HEK293 (cell line): ENCODE measurements at regions not wholly inside any gene's neighbourhood (a gene's known extent, or its start where the extent isn't known, plus 50 kb on each side); places are given as distances from the start of the nearest gene placed in this dataset.

Experiments used
- CTCF ChIA-PET: fragments of 350-600 bp; formaldehyde crosslinking; extraction: SDS; loops from one replicate; lab custom pipeline; 2021; ENCODE audit warnings: antibody characterized with exemption; lab: Yijun Ruan, JAX
- POLR2A ChIA-PET: fragments of 300-600 bp; formaldehyde crosslinking; extraction: SDS; loops from one replicate; lab custom pipeline; 2020; ENCODE audit warnings: antibody characterized with exemption, inconsistent platforms; lab: Yijun Ruan, JAX
- H3K27ac ChIP-seq: fragments of 200-500 bp; sonication (Bioruptor generic); 2 replicates; pipeline ENCODE4 v1.5.1; 2014; ENCODE audit warnings: low read depth, low read length, control low read depth, inconsistent platforms; ENCODE audit errors: extremely low read depth
- H3K36me3 ChIP-seq, 2 experiments: fragments of 200-500 bp in 1 of 2; sonication (Bioruptor generic) in 1 of 2; 1 replicate in 1 of 2; 2 replicates in 1 of 2; pipeline ENCODE4 v1.5.1; 2014 to 2017; ENCODE audit warnings: inconsistent platforms in 2 of 2, low read length in 2 of 2; ENCODE audit not compliant: control insufficient read depth in 2 of 2, insufficient read depth in 1 of 2
- H3K4me1 ChIP-seq: fragments of 200-500 bp; sonication (Bioruptor generic); 2 replicates; pipeline ENCODE4 v1.5.1; 2014; ENCODE audit warnings: mild to moderate bottlenecking, low read length, inconsistent platforms; ENCODE audit not compliant: control insufficient read depth, insufficient read depth
- H3K4me3 ChIP-seq: 2 replicates; pipeline ENCODE4 v1.5.1; 2011; ENCODE audit warnings: low read depth, mild to moderate bottlenecking, control low read depth, low read length, moderate library complexity
- H3K9me3 ChIP-seq: fragments of 200-500 bp; sonication (Bioruptor generic); 2 replicates; pipeline ENCODE4 v1.5.1; 2014; ENCODE audit warnings: low read depth, low read length, inconsistent platforms; ENCODE audit not compliant: control insufficient read depth, insufficient read depth
- KLF10 ChIP-seq: fragments of 450-650 bp; IDR thresholded peaks from 2 replicates; pipeline ENCODE4 v1.5.1; 2018; ENCODE audit warnings: missing biosample characterization, mild to moderate bottlenecking, missing genetic modification characterization
- REST ChIP-seq: fragments of 450-650 bp; formaldehyde crosslinking; IDR thresholded peaks from 2 replicates; pipeline ENCODE4 v1.5.1; 2016; ENCODE audit warnings: missing biosample characterization, missing genetic modification characterization
- SETDB1 ChIP-seq: IDR thresholded peaks from one replicate; pipeline ENCODE4 v1.6.1; 2017; ENCODE audit warnings: mild to moderate bottlenecking, low read length, moderate library complexity, mixed read lengths; ENCODE audit not compliant: insufficient read length
- ZBTB1 ChIP-seq: fragments of 450-650 bp; formaldehyde crosslinking; IDR thresholded peaks from 2 replicates; pipeline ENCODE4 v1.5.1; 2016; ENCODE audit warnings: missing biosample characterization, missing genetic modification characterization
- ZBTB11 ChIP-seq: fragments of 450-650 bp; formaldehyde crosslinking; conservative IDR thresholded peaks from 2 replicates; pipeline ENCODE4 v1.5.1; 2016; ENCODE audit warnings: low read depth, missing biosample characterization, missing genetic modification characterization
- ZBTB26 ChIP-seq: fragments of 450-650 bp; formaldehyde crosslinking; optimal IDR thresholded peaks from 2 replicates; pipeline ENCODE3; 2016; ENCODE audit warnings: missing biosample characterization, mild to moderate bottlenecking, missing genetic modification characterization
- ZFP37 ChIP-seq: fragments of 450-650 bp; formaldehyde crosslinking; IDR thresholded peaks from 2 replicates; pipeline ENCODE4 v1.5.1; 2016; ENCODE audit warnings: missing biosample characterization, missing genetic modification characterization
- ZNF132 ChIP-seq: fragments of 450-650 bp; formaldehyde crosslinking; IDR thresholded peaks from 2 replicates; pipeline ENCODE4 v1.5.1; 2017; ENCODE audit warnings: missing biosample characterization, missing genetic modification characterization, borderline replicate concordance
- ZNF138 ChIP-seq: fragments of 450-650 bp; formaldehyde crosslinking; IDR thresholded peaks from 2 replicates; pipeline ENCODE4 v1.5.1; 2016; ENCODE audit warnings: missing biosample characterization, missing genetic modification characterization, borderline replicate concordance
- ZNF146 ChIP-seq: fragments of 450-650 bp; formaldehyde crosslinking; IDR thresholded peaks from 2 replicates; pipeline ENCODE4 v1.5.1; 2016; ENCODE audit warnings: missing biosample characterization, missing genetic modification characterization
- ZNF362 ChIP-seq: fragments of 450-650 bp; formaldehyde crosslinking; IDR thresholded peaks from 2 replicates; pipeline ENCODE4 v1.5.1; 2016; ENCODE audit warnings: missing biosample characterization, missing genetic modification characterization
- ZNF549 ChIP-seq: fragments of 450-650 bp; IDR thresholded peaks from 2 replicates; pipeline ENCODE4 v1.5.1; 2018; ENCODE audit warnings: missing biosample characterization, missing genetic modification characterization, mild to moderate bottlenecking, inconsistent platforms, moderate library complexity
- ZNF571 ChIP-seq: fragments of 450-650 bp; formaldehyde crosslinking; IDR thresholded peaks from 2 replicates; pipeline ENCODE4 v1.5.0; 2017; ENCODE audit warnings: missing biosample characterization, missing genetic modification characterization
- ZNF658 ChIP-seq: fragments of 450-650 bp; formaldehyde crosslinking; IDR thresholded peaks from 2 replicates; pipeline ENCODE4; 2016; ENCODE audit warnings: missing biosample characterization, missing genetic modification characterization
- ZNF670 ChIP-seq: fragments of 450-650 bp; formaldehyde crosslinking; IDR thresholded peaks from 2 replicates; pipeline ENCODE4 v1.5.1; 2016; ENCODE audit warnings: missing biosample characterization, missing genetic modification characterization, low read depth
- ZNF707 ChIP-seq: fragments of 450-650 bp; formaldehyde crosslinking; IDR thresholded peaks from 2 replicates; pipeline ENCODE4 v1.5.1; 2016; ENCODE audit warnings: missing biosample characterization, missing genetic modification characterization
- ZNF785 ChIP-seq: fragments of 450-650 bp; formaldehyde crosslinking; IDR thresholded peaks from 2 replicates; pipeline ENCODE4 v1.5.1; 2016; ENCODE audit warnings: missing biosample characterization, missing genetic modification characterization
- TF ChIP-seq, protein P1 (sequence below): fragments of 450-650 bp; formaldehyde crosslinking; IDR thresholded peaks from 2 replicates; pipeline ENCODE4 v1.5.1; 2016; ENCODE audit warnings: missing biosample characterization, missing genetic modification characterization
- TF ChIP-seq, protein P2 (sequence below): fragments of 450-650 bp; formaldehyde crosslinking; IDR thresholded peaks from 2 replicates; pipeline ENCODE4 v1.5.0; 2017; ENCODE audit warnings: missing biosample characterization, missing genetic modification characterization, borderline replicate concordance

DNA sequence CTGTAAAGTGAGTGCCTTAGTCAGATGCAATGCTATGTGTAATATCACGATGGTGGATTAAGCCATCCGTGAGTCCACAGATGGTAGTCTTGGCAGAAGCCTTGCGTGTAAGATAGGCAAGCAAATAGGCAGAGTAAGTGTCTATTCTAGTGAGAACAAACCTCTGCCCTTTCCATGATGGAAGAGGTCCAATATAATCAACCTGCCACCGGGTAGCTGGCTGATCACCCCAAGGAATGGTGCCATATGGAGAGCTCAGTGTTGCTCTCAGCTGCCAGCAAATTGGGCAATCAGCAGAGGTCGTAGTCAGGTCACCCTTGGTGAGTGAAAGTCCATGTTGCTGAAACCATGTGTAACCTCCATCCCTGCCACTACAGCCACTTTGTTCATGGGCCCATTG lies 371.2 kb upstream of the LRFN5 start (continued):
- TF ChIP-seq ZBTB11 (tag by site-specific recombination) (no peak), ZNF549 (tag by site-specific recombination) (no peak), ZNF707 (tag by site-specific recombination) (no peak), ZNF658 (tag by site-specific recombination) (no peak), ZNF132 (tag by site-specific recombination) (no peak), ZNF362 (no peak)

DNA sequence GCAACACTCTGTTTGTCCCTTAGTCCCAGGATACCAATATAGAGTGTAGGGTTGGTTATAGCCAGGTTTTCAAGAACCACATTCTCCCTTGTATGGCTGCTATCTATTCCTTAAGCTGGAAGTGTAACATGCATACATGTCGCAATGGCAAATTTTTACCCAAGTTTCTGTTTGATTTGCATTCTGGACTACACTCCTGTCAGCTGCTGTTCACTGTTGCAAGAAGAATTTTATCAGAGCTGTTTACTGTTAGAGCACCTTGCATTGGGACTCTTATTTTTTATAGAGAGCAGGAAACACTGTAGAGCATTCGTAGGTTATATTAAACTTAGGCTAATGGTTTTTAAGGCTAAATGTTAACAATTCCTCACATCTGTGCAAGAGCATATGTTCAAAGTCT lies 376.0 kb upstream of the LRFN5 start:
- no peak overlapping the region for H3K4me3 ChIP-seq
- POLR2A ChIA-PET, result no interaction called here
- H3K9me3 ChIP-seq, result no peaks in the 10 kb centered on the region
- no peaks in the 10 kb centered on the region for H3K36me3 ChIP-seq
- no peak overlapping the region for H3K27ac ChIP-seq
- CTCF ChIA-PET, result no interaction called here
- H3K4me1 ChIP-seq, result no peaks in the 10 kb centered on the region
- TF ChIP-seq ZBTB26 (tag by site-specific recombination), result no peak
- TF ChIP-seq KLF10 (tag by site-specific recombination), result no peak
- TF ChIP-seq ZNF138, result no peak

GRCh38 chr14:41229824-41230223 lies 376.9 kb upstream of the LRFN5 start:
- Histone ChIP-seq H3K27ac (no peak overlapping the region), H3K9me3 (no peaks in the 10 kb centered on the region), H3K4me1 (no peaks in the 10 kb centered on the region), H3K36me3 (no peaks in the 10 kb centered on the region), H3K4me3 (no peak overlapping the region)
- ChIA-PET POLR2A (no interaction called here), CTCF (no interaction called here)
- TF ChIP-seq, protein P1, sequence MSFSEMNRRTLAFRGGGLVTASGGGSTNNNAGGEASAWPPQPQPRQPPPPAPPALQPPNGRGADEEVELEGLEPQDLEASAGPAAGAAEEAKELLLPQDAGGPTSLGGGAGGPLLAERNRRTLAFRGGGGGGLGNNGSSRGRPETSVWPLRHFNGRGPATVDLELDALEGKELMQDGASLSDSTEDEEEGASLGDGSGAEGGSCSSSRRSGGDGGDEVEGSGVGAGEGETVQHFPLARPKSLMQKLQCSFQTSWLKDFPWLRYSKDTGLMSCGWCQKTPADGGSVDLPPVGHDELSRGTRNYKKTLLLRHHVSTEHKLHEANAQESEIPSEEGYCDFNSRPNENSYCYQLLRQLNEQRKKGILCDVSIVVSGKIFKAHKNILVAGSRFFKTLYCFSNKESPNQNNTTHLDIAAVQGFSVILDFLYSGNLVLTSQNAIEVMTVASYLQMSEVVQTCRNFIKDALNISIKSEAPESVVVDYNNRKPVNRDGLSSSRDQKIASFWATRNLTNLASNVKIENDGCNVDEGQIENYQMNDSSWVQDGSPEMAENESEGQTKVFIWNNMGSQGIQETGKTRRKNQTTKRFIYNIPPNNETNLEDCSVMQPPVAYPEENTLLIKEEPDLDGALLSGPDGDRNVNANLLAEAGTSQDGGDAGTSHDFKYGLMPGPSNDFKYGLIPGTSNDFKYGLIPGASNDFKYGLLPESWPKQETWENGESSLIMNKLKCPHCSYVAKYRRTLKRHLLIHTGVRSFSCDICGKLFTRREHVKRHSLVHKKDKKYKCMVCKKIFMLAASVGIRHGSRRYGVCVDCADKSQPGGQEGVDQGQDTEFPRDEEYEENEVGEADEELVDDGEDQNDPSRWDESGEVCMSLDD, result no peak
- TF ChIP-seq SETDB1 (no peak), REST (tag by site-specific recombination) (no peak), ZBTB1 (no peak), ZNF132 (tag by site-specific recombination) (no peak), ZNF785 (tag by site-specific recombination) (no peak), ZNF146 (no peak), ZFP37 (tag by site-specific recombination) (no peak), ZNF670 (tag by site-specific recombination) (no peak), ZNF571 (tag by site-specific recombination) (no peak)
- TF ChIP-seq, protein P2, sequence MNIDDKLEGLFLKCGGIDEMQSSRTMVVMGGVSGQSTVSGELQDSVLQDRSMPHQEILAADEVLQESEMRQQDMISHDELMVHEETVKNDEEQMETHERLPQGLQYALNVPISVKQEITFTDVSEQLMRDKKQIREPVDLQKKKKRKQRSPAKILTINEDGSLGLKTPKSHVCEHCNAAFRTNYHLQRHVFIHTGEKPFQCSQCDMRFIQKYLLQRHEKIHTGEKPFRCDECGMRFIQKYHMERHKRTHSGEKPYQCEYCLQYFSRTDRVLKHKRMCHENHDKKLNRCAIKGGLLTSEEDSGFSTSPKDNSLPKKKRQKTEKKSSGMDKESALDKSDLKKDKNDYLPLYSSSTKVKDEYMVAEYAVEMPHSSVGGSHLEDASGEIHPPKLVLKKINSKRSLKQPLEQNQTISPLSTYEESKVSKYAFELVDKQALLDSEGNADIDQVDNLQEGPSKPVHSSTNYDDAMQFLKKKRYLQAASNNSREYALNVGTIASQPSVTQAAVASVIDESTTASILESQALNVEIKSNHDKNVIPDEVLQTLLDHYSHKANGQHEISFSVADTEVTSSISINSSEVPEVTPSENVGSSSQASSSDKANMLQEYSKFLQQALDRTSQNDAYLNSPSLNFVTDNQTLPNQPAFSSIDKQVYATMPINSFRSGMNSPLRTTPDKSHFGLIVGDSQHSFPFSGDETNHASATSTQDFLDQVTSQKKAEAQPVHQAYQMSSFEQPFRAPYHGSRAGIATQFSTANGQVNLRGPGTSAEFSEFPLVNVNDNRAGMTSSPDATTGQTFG, result no peak
